ENCODE measurements at regions not wholly inside any gene's neighbourhood (a gene's known extent, or its start where the extent isn't known, plus 50 kb on each side); places are given as distances from the start of the nearest gene placed in this dataset.

GRCh38 chr12:125382926-125383325 lies 317.7 kb downstream of the AACS start:
- DNase-seq (ENCODE audit: low read depth, low spot score) (no peak), ATAC-seq (no peak), FAIRE-seq (no peak)
- no peaks in the 10 kb centered on the region for H3K27me3 ChIP-seq (replicated peaks in 1 of 2; ENCODE audit: control insufficient read depth in 2 of 2, insufficient read depth in 2 of 2, low read length in 1 of 2)
- H3K9ac ChIP-seq (ENCODE audit: control insufficient read depth, insufficient read depth, low read length): no peak overlapping the region
- H3K4me1 ChIP-seq (ENCODE audit: control insufficient read depth, insufficient read depth, low read length): no peaks in the 10 kb centered on the region
- ChIA-PET SMC1A (ENCODE audit: uncharacterized antibody, unreplicated experiment) (interaction anchor here (0.6 to 1.0 kb wide), 3 partner anchors 9 to 137 kb away, joined by 3 read pairs; no protein-coding TSS in a partner anchor), CTCF (interaction anchor here (1.2 kb wide), 1 partner anchor 12 kb away, joined by 3 read pairs; no protein-coding TSS in a partner anchor), POLR2A (no interaction called here), RAD21 (ENCODE audit: unreplicated experiment) (no interaction called here)
- no peak overlapping the region for H3K4me2 ChIP-seq (ENCODE audit: control insufficient read depth, insufficient read depth)
- no peak overlapping the region for H3K27ac ChIP-seq (ENCODE audit: control insufficient read depth, insufficient read depth)
- H4K20me1 ChIP-seq (ENCODE audit: control insufficient read depth, insufficient read depth): no peaks in the 10 kb centered on the region
- intact Hi-C loops (cut with micrococcal nuclease; ENCODE audit: unreplicated experiment) (no loop called here), in situ Hi-C loops (cut with MboI) (no loop called here)
- H2AFZ ChIP-seq (ENCODE audit: control insufficient read depth, low read depth, low read length): no peak overlapping the region
- H3K9me3 ChIP-seq (replicated peaks; ENCODE audit: control insufficient read depth, insufficient read depth, low read length): no peaks in the 10 kb centered on the region
- TF ChIP-seq PKNOX1 (IDR thresholded peaks at IDR 0.05): no peak
- no peaks in the 10 kb centered on the region for H3K36me3 ChIP-seq (ENCODE audit: control insufficient read depth in 2 of 2, insufficient read depth in 2 of 2, low read length in 1 of 2)
- no peak overlapping the region for H3K4me3 ChIP-seq
- WGBS (ENCODE audit: insufficient coverage, insufficient replicate concordance, low lambda C conversion rate, missing lambda C conversion rate): 20% methylated on average over 4 of the region's 4 CpGs
- H3K79me2 ChIP-seq (ENCODE audit: control insufficient read depth, insufficient read depth, low read length): no peaks in the 10 kb centered on the region
- no TSS peak for BruUV-seq (replicated peaks)

GRCh38 chr12:125386652-125387051 lies 321.4 kb downstream of the AACS start:
- in situ Hi-C loops (cut with MboI): no loop called here
- Histone ChIP-seq H3K27me3 (replicated peaks in 1 of 2; ENCODE audit: control insufficient read depth in 2 of 2, insufficient read depth in 2 of 2, low read length in 1 of 2) (no peaks in the 10 kb centered on the region), H3K4me3 (no peak overlapping the region), H3K79me2 (ENCODE audit: control insufficient read depth, insufficient read depth, low read length) (no peaks in the 10 kb centered on the region), H3K9ac (ENCODE audit: control insufficient read depth, insufficient read depth, low read length) (no peak overlapping the region), H4K20me1 (ENCODE audit: control insufficient read depth, insufficient read depth) (no peaks in the 10 kb centered on the region), H2AFZ (ENCODE audit: control insufficient read depth, low read depth, low read length) (no peak overlapping the region), H3K4me2 (ENCODE audit: control insufficient read depth, insufficient read depth) (no peak overlapping the region), H3K4me1 (ENCODE audit: control insufficient read depth, insufficient read depth, low read length) (no peaks in the 10 kb centered on the region), H3K36me3 (ENCODE audit: control insufficient read depth in 2 of 2, insufficient read depth in 2 of 2, low read length in 1 of 2) (no peaks in the 10 kb centered on the region), H3K9me3 (replicated peaks; ENCODE audit: control insufficient read depth, insufficient read depth, low read length) (no peaks in the 10 kb centered on the region), H3K27ac (ENCODE audit: control insufficient read depth, insufficient read depth) (no peak overlapping the region)
- TF ChIP-seq, protein P1, sequence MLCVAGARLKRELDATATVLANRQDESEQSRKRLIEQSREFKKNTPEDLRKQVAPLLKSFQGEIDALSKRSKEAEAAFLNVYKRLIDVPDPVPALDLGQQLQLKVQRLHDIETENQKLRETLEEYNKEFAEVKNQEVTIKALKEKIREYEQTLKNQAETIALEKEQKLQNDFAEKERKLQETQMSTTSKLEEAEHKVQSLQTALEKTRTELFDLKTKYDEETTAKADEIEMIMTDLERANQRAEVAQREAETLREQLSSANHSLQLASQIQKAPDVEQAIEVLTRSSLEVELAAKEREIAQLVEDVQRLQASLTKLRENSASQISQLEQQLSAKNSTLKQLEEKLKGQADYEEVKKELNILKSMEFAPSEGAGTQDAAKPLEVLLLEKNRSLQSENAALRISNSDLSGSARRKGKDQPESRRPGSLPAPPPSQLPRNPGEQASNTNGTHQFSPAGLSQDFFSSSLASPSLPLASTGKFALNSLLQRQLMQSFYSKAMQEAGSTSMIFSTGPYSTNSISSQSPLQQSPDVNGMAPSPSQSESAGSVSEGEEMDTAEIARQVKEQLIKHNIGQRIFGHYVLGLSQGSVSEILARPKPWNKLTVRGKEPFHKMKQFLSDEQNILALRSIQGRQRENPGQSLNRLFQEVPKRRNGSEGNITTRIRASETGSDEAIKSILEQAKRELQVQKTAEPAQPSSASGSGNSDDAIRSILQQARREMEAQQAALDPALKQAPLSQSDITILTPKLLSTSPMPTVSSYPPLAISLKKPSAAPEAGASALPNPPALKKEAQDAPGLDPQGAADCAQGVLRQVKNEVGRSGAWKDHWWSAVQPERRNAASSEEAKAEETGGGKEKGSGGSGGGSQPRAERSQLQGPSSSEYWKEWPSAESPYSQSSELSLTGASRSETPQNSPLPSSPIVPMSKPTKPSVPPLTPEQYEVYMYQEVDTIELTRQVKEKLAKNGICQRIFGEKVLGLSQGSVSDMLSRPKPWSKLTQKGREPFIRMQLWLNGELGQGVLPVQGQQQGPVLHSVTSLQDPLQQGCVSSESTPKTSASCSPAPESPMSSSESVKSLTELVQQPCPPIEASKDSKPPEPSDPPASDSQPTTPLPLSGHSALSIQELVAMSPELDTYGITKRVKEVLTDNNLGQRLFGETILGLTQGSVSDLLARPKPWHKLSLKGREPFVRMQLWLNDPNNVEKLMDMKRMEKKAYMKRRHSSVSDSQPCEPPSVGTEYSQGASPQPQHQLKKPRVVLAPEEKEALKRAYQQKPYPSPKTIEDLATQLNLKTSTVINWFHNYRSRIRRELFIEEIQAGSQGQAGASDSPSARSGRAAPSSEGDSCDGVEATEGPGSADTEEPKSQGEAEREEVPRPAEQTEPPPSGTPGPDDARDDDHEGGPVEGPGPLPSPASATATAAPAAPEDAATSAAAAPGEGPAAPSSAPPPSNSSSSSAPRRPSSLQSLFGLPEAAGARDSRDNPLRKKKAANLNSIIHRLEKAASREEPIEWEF (IDR thresholded peaks at IDR 0.05; ENCODE audit: insufficient replicate concordance, low read depth, low read length): no peak
- TF ChIP-seq HDGF (IDR thresholded peaks at IDR 0.05): no peak
- no TSS peak for BruUV-seq (replicated peaks)
- whole genome bisulfite sequencing (ENCODE audit: insufficient coverage, insufficient replicate concordance, low lambda C conversion rate, missing lambda C conversion rate): 0% methylated on average over 1 of the region's 1 CpG
- SMC1A ChIA-PET (ENCODE audit: uncharacterized antibody, unreplicated experiment): no interaction called here
- no peak for FAIRE-seq
- POLR2A ChIA-PET: no interaction called here
- no peak for DNase-seq (ENCODE audit: low read depth, low spot score)
- CTCF ChIA-PET: interaction anchor here (2.1 to 2.2 kb wide), 2 partner anchors 12 to 55 kb away, joined by 5 read pairs; no protein-coding TSS in a partner anchor
- ATAC-seq: no peak
- RAD21 ChIA-PET (ENCODE audit: unreplicated experiment): no interaction called here
- intact Hi-C loops (cut with micrococcal nuclease; ENCODE audit: unreplicated experiment): no loop called here
